ENCODE measurements at regions not wholly inside any gene's neighbourhood (a gene's known extent, or its start where the extent isn't known, plus 50 kb on each side); places are given as distances from the start of the nearest gene placed in this dataset.

DNA sequence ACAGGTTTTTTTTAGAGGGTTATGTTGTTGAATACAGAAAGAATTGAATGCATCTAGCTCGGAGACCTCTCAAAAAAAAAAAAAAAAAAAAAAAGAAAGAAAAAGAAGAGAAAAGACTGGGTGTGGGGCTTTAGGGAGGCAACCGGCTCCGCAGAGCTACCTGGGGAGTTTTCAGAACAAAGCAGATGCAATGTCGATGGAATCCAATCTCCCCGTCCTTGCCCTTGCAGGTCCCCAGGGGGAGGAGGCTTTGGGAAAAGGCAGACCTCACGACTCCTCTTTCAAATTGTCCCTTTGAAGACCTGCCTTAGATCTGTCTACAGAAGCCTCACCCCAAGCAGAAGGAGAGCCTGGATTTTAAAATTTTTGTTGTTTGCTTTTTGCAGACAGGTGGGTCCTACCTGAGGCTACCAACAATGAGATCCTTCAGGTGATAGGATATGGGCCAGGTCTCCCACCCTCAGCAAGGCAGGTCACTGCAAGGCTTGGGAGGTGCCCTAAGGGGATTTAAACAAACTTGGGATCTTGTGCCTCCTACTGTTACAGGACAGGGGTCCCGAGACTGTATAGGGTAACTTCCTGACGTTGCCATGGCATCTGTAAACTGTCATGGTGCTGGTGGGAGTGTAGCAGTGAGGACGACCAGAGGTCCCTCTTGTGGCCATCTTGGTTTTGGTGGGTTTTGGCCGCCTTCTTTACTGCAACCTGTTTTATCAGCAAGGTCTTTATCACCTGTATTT is 75.2 kb upstream of the PRKX start:
- Histone ChIP-seq H3K36me3 (ENCODE audit: insufficient read depth) (no peaks in the 10 kb centered on the region), H4K20me1 (replicated peaks; ENCODE audit: insufficient read depth) (no peaks in the 10 kb centered on the region), H2AFZ (peak overlapping the region; percentile 29; the same call in 1 of the 2 replicates), H3K4me3 (peak overlapping the region; percentile 40), H3K4me1 (ENCODE audit: insufficient read depth) (peaks cover 7% of the 10 kb centered on the region; the same call in 1 of the 2 replicates), H3K4me2 (peak overlapping the region; percentile 73), H3K27me3 (ENCODE audit: insufficient read depth) (no peaks in the 10 kb centered on the region), H3K27ac (ENCODE audit: low read depth) (no peak overlapping the region), H3K79me2 (replicated peaks; ENCODE audit: insufficient read depth) (no peaks in the 10 kb centered on the region), H3K9me2 (ENCODE audit: insufficient read depth) (no peaks in the 10 kb centered on the region), H3F3A (replicated peaks; ENCODE audit: low read depth) (no peaks in the 10 kb centered on the region)
- Mint-ChIP-seq H3K9me3 (no peaks in the 10 kb centered on the region; the same call in 2 of the 3 replicates), H3K4me1 (peaks cover 15% of the 10 kb centered on the region), H3K27ac (no peak overlapping the region), H3K36me3 (ENCODE audit: low read depth) (no peaks in the 10 kb centered on the region), H3K4me3 (peak overlapping the region; percentile 56), H3K27me3 (ENCODE audit: insufficient read depth, low read depth, poor library complexity) (peaks cover 10% of the 10 kb centered on the region)
- ATAC-seq, result peak; percentile 88
- peak; percentile 52 for DNase-seq (ENCODE audit: low spot score)
- TF ChIP-seq, protein P1, sequence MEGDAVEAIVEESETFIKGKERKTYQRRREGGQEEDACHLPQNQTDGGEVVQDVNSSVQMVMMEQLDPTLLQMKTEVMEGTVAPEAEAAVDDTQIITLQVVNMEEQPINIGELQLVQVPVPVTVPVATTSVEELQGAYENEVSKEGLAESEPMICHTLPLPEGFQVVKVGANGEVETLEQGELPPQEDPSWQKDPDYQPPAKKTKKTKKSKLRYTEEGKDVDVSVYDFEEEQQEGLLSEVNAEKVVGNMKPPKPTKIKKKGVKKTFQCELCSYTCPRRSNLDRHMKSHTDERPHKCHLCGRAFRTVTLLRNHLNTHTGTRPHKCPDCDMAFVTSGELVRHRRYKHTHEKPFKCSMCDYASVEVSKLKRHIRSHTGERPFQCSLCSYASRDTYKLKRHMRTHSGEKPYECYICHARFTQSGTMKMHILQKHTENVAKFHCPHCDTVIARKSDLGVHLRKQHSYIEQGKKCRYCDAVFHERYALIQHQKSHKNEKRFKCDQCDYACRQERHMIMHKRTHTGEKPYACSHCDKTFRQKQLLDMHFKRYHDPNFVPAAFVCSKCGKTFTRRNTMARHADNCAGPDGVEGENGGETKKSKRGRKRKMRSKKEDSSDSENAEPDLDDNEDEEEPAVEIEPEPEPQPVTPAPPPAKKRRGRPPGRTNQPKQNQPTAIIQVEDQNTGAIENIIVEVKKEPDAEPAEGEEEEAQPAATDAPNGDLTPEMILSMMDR (conservative IDR thresholded peaks at IDR 0.05; ENCODE audit: low read depth in 2 of 2), result peak; percentile 34 to 63; a peak in 3 of 4 replicates
- TF ChIP-seq NANOG (IDR thresholded peaks at IDR 0.05; ENCODE audit: borderline replicate concordance), result no peak
- TF ChIP-seq CREB1 (CRISPR knock-in tag; IDR thresholded peaks at IDR 0.05; ENCODE audit: low read depth), result no peak
- TF ChIP-seq, protein P2, sequence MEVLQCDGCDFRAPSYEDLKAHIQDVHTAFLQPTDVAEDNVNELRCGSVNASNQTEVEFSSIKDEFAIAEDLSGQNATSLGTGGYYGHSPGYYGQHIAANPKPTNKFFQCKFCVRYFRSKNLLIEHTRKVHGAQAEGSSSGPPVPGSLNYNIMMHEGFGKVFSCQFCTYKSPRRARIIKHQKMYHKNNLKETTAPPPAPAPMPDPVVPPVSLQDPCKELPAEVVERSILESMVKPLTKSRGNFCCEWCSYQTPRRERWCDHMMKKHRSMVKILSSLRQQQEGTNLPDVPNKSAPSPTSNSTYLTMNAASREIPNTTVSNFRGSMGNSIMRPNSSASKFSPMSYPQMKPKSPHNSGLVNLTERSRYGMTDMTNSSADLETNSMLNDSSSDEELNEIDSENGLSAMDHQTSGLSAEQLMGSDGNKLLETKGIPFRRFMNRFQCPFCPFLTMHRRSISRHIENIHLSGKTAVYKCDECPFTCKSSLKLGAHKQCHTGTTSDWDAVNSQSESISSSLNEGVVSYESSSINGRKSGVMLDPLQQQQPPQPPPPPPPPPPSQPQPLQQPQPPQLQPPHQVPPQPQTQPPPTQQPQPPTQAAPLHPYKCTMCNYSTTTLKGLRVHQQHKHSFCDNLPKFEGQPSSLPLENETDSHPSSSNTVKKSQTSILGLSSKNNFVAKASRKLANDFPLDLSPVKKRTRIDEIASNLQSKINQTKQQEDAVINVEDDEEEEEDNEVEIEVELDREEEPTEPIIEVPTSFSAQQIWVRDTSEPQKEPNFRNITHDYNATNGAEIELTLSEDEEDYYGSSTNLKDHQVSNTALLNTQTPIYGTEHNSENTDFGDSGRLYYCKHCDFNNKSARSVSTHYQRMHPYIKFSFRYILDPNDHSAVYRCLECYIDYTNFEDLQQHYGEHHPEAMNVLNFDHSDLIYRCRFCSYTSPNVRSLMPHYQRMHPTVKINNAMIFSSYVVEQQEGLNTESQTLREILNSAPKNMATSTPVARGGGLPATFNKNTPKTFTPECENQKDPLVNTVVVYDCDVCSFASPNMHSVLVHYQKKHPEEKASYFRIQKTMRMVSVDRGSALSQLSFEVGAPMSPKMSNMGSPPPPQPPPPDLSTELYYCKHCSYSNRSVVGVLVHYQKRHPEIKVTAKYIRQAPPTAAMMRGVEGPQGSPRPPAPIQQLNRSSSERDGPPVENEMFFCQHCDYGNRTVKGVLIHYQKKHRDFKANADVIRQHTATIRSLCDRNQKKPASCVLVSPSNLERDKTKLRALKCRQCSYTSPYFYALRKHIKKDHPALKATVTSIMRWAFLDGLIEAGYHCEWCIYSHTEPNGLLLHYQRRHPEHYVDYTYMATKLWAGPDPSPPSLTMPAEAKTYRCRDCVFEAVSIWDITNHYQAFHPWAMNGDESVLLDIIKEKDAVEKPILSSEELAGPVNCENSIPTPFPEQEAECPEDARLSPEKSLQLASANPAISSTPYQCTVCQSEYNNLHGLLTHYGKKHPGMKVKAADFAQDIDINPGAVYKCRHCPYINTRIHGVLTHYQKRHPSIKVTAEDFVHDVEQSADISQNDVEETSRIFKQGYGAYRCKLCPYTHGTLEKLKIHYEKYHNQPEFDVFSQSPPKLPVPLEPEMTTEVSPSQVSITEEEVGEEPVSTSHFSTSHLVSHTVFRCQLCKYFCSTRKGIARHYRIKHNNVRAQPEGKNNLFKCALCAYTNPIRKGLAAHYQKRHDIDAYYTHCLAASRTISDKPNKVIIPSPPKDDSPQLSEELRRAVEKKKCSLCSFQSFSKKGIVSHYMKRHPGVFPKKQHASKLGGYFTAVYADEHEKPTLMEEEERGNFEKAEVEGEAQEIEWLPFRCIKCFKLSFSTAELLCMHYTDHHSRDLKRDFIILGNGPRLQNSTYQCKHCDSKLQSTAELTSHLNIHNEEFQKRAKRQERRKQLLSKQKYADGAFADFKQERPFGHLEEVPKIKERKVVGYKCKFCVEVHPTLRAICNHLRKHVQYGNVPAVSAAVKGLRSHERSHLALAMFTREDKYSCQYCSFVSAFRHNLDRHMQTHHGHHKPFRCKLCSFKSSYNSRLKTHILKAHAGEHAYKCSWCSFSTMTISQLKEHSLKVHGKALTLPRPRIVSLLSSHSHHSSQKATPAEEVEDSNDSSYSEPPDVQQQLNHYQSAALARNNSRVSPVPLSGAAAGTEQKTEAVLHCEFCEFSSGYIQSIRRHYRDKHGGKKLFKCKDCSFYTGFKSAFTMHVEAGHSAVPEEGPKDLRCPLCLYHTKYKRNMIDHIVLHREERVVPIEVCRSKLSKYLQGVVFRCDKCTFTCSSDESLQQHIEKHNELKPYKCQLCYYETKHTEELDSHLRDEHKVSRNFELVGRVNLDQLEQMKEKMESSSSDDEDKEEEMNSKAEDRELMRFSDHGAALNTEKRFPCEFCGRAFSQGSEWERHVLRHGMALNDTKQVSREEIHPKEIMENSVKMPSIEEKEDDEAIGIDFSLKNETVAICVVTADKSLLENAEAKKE (CRISPR knock-in tag; IDR thresholded peaks at IDR 0.05), result no peak
- no peak for TF ChIP-seq STAT1 (IDR thresholded peaks at IDR 0.05; ENCODE audit: unreplicated experiment)
